NB4 (cell line): ENCODE measurements at regions not wholly inside any gene's neighbourhood (a gene's known extent, or its start where the extent isn't known, plus 50 kb on each side); places are given as distances from the start of the nearest gene placed in this dataset.

Source experiments
- CTCF ChIP-seq: IDR thresholded peaks from one replicate; pipeline ENCODE4 v1.5.1; 2012; ENCODE audit warnings: low read depth, low read length
- MAX ChIP-seq: IDR thresholded peaks from 2 replicates; pipeline ENCODE4 v1.6.1; 2011; ENCODE audit warnings: low read depth, low read length
- MYC ChIP-seq: IDR thresholded peaks from 2 replicates; pipeline ENCODE4 v1.6.1; 2011; ENCODE audit warnings: low read depth, low read length
- POLR2A ChIP-seq: IDR thresholded peaks from 2 replicates; pipeline ENCODE4 v1.6.1; 2011; ENCODE audit warnings: mild to moderate bottlenecking; ENCODE audit not compliant: insufficient read length; ENCODE audit errors: extremely low read depth

GRCh38 chr14:40219032-40219431 is 786.8 kb upstream of the FBXO33 start:
- TF ChIP-seq CTCF, result no peak
- TF ChIP-seq MAX, result no peak
- TF ChIP-seq POLR2A, result no peak
- TF ChIP-seq MYC, result no peak
